ENCODE measurements at regions not wholly inside any gene's neighbourhood (a gene's known extent, or its start where the extent isn't known, plus 50 kb on each side); places are given as distances from the start of the nearest gene placed in this dataset.

DNA sequence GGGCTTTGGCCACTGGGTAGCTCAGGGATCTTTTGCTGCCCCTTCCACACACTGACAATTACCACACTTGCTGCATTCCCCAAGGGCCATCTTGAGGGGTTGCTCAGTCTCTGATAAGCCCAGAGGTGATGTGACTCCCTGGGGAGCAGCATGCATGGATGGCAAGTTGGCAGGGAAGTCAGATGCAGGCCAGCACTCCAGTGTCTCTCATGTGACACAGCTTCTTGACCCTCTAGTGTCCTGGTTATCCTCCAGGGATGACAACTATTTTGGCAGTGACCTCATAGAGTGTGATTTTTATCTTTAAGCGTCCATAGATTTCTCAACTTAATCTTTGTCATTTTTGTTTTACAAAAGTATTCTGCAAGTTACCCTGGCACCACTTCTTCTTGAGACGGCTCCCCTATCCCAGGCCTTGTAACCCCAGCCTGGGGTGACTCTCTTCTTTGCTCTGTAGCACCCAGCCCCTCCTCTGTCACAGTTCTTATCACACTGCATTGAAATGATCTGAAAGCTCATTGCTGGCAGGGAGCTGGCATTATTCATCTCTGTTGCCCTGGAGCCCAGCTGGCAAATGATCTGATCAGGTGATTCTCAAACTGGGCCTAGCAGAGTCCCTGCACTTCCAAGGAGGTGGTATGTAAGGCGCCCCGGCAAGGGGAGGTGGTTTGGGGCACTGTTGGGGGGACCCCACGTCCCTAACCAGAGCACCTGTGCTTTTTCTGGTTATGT, 72.6 kb downstream of the TENT5C start:
- no peak for TF ChIP-seq ZFX (IDR thresholded peaks at IDR 0.05)
- no peak overlapping the region for H3K27ac ChIP-seq

DNA sequence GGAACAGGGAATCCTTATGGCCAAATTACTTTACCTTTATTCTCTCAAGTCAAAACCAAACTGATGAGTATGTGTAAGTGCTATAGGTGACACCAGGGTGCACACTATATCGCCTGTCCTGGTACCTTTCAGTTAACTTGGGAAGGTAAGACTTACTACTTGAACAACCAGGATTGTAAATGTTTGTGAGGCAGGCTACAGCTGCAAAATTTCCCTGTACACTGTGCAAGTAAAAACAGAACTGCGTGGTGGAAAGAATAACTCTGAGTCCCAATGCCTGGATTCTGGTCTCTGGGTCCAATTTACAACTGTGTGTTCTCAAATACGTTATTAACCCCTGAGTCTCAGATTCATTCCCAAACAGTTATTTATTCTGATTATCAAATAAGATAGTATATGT, 73.5 kb downstream of the TENT5C start:
- no peak overlapping the region for H3K27ac ChIP-seq
- TF ChIP-seq, protein P1, sequence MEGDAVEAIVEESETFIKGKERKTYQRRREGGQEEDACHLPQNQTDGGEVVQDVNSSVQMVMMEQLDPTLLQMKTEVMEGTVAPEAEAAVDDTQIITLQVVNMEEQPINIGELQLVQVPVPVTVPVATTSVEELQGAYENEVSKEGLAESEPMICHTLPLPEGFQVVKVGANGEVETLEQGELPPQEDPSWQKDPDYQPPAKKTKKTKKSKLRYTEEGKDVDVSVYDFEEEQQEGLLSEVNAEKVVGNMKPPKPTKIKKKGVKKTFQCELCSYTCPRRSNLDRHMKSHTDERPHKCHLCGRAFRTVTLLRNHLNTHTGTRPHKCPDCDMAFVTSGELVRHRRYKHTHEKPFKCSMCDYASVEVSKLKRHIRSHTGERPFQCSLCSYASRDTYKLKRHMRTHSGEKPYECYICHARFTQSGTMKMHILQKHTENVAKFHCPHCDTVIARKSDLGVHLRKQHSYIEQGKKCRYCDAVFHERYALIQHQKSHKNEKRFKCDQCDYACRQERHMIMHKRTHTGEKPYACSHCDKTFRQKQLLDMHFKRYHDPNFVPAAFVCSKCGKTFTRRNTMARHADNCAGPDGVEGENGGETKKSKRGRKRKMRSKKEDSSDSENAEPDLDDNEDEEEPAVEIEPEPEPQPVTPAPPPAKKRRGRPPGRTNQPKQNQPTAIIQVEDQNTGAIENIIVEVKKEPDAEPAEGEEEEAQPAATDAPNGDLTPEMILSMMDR (conservative IDR thresholded peaks at IDR 0.05): no peak
- no peak for TF ChIP-seq ZFX (IDR thresholded peaks at IDR 0.05)

DNA sequence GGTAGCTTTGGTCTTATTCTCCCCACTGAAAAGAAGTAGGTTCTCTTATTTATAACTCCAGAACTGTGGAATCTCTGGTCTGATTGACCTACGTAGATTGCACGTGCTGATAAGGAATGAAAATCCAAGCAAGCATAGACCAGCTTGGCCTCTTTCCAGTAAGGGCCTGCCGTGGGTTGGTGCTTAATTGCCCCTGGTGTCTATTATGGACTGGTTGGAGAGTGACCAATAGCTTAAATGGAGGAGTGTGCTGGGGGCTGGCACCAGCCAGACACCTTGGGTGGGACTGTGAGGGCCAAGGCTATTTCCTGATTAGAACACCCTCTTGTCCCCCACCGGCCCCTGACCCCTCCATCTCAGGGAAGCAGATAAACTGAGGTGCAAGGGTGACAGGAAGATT, 74.0 kb downstream of the TENT5C start:
- no peak overlapping the region for H3K27ac ChIP-seq
- TF ChIP-seq ZFX (IDR thresholded peaks at IDR 0.05): no peak
- TF ChIP-seq, protein P1 (conservative IDR thresholded peaks at IDR 0.05): no peak

DNA sequence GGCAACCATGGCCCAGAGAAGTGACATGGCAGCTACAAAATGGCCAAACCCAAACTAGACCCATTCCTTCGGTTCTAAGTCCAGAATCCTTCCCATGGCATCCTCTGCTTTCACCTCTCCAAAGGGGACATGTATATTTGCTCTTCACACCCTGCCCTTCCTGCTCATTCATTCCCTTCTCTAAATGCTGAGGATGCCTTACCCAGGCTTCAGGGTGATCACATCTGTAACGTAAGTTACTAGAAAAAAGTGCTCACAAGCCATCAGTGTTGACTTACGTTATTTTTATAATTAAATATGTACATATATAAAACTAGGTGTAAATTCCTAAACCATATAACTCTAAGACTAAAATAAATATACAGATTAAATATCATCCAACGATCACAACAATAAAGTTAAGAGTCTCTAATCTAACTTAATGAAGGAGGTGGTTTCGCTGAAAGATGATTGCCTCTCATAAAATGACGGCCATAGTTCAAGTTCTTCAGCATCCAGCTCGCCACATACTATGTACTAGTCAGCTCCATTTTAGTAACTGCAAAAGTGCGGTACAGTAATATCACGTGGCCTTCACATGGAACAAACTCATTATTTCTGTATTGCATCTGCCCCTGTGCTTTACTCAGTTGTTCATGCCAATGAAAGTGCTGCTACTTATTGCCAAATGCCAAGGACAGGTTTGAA, 74.6 kb downstream of the TENT5C start:
- TF ChIP-seq, protein P1 (conservative IDR thresholded peaks at IDR 0.05): no peak
- no peak for TF ChIP-seq ZFX (IDR thresholded peaks at IDR 0.05)
- no peak overlapping the region for H3K27ac ChIP-seq

DNA sequence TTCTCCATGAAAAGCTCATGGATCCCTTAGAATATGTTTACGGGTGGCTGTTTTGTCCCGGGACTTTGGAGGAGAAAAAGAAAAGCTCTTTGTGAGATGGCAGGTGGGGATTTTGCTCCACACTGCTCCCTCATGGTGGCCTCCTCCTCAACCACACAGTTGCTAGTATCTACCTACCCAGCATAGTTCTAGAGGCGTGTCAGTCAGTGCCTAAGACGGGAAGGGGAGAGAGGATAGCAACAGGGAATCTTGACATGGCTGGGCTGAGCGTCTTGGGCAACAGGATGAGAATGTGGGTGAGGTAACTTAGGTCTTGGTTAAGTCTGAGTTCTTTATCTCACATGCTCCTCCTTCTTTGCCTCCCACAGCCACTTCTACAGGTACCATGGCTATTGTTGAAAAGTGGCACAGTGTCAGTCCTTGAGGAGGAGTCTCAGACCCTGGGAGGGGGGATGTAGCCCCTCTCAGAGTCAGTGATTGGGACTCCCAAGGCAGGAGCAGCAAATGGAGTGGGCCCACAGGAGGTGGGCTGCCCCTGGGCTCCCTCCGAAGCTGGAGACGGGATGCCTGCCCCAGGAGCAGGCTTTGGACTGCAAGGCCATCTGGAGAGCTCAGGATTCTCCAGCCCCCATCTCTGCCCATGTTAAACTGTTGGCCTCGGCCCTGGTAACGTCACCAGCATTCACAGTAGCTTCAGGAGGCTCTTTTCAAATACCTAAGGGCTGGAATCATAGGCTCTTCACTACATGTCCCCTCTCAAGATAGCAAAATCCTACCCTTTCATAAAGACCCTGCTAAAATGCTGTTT, 75.4 kb downstream of the TENT5C start:
- H3K27ac ChIP-seq: no peak overlapping the region
- no peak for TF ChIP-seq ZFX (IDR thresholded peaks at IDR 0.05)
- TF ChIP-seq, protein P1 (conservative IDR thresholded peaks at IDR 0.05): no peak

DNA sequence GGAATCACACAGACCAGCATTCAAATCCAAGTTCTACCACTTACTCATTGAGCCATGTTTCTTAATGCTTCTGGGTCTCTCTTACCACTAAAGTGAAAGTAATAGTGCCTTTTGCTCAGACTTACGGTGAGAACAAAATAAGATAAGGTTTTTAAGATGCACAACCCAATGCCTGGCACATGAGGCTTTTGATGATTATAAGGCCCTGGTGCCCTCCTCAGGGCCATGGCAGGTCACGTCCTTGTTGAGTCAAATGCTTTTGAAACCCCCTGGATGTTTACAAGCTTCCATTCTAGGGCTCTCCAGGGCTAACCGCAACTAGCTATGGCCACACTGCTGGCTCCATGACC, 76.0 kb downstream of the TENT5C start:
- TF ChIP-seq, protein P1 (conservative IDR thresholded peaks at IDR 0.05): no peak
- TF ChIP-seq ZFX (IDR thresholded peaks at IDR 0.05): no peak
- no peak overlapping the region for H3K27ac ChIP-seq

DNA sequence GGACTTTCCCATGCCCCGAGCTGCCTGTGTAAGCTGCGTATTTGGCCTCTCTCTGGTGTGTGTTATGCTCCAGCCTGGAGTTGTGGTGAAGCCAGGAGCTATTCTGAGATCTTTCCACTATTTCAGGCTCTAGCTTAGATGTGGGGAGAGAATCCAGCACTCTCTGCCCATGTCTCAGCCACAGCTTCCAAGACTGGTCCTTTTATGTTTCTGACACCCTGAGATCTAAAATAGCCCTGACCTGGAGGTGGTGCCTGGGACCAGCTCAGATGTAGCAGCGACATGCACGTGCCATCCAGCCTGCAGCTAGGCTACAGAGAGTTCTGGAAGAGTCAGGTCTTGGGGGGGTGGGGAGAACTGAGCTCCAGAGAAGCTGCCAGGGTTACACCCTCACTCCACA, 76.5 kb downstream of the TENT5C start:
- TF ChIP-seq, protein P1 (conservative IDR thresholded peaks at IDR 0.05): no peak
- no peak for TF ChIP-seq ZFX (IDR thresholded peaks at IDR 0.05)
- no peak overlapping the region for H3K27ac ChIP-seq
